Naive thymus-derived CD8-positive, alpha-beta T cell (primary cell): ENCODE measurements at regions not wholly inside any gene's neighbourhood (a gene's known extent, or its start where the extent isn't known, plus 50 kb on each side); places are given as distances from the start of the nearest gene placed in this dataset.

Experiments used
- ATAC-seq, 2 donors: fragments of 150-1000 bp; cut with Tn5 transposase in 1 of 2; sonication (Bioruptor Pico), chemical (Tn5 transposase) in 1 of 2; 1 replicate in 1 of 2; 2 replicates in 1 of 2; pipeline ENCODE4 v1.10.0; 2021; ENCODE audit warnings: mild to moderate bottlenecking in 2 of 2, moderate library complexity in 2 of 2
- POLR2A ChIA-PET: fragments of 350-600 bp; sonication (Branson Sonifier 250); formaldehyde crosslinking; loops from one replicate; lab custom pipeline; 2021; ENCODE audit warnings: antibody characterized with exemption; lab: Charles Lee
- DNase-seq, 10 donors: peaks; one replicate each; pipeline versions ENCODE4 v3.0.0 to v3.0.0-alpha.2; 2020 to 2022
- H3K27ac Mint-ChIP-seq, 10 donors: one replicate each; pipeline ENCODE4 v1.8.0; 2020 to 2022; ENCODE audit warnings: mild to moderate bottlenecking in 10 of 10, mixed read lengths in 10 of 10, moderate library complexity in 4 of 10, inconsistent platforms in 1 of 10
- H3K27me3 Mint-ChIP-seq, 5 donors: one replicate each; pipeline ENCODE4 v1.8.0; 2021 to 2022; ENCODE audit warnings: mixed read lengths in 5 of 5
- H3K36me3 Mint-ChIP-seq, 3 donors: one replicate each; pipeline ENCODE4 v1.8.0; 2020 to 2022; ENCODE audit warnings: mixed read lengths in 3 of 3, mild to moderate bottlenecking in 2 of 3, inconsistent platforms in 1 of 3
- H3K4me1 Mint-ChIP-seq, 4 donors: one replicate each; pipeline ENCODE4 v1.8.0; 2021 to 2022; ENCODE audit warnings: mixed read lengths in 4 of 4
- H3K4me3 Mint-ChIP-seq, 10 donors: one replicate each; pipeline ENCODE4 v1.8.0; 2020 to 2022; ENCODE audit warnings: mild to moderate bottlenecking in 10 of 10, mixed read lengths in 10 of 10, moderate library complexity in 6 of 10, inconsistent platforms in 1 of 10
- H3K9me3 Mint-ChIP-seq, 9 donors: one replicate each; pipeline ENCODE4 v1.8.0; 2020 to 2022; ENCODE audit warnings: mixed read lengths in 9 of 9, mild to moderate bottlenecking in 3 of 9, inconsistent platforms in 1 of 9, moderate library complexity in 1 of 9

- DNase-seq, result no peak
- Mint-ChIP-seq H3K4me1 (no peaks in the 10 kb centered on the region), H3K36me3 (no peaks in the 10 kb centered on the region), H3K27ac (no peak overlapping the region), H3K4me3 (no peak overlapping the region), H3K9me3 (peaks cover 0 to 4% (median 0%) of the 10 kb centered on the region in 9 donors), H3K27me3 (peaks cover 0 to 11% (median 2%) of the 10 kb centered on the region in 5 donors)
- POLR2A ChIA-PET, result no interaction called here
- no peak for ATAC-seq
These were observed 182.7 kb upstream of the SNX19 start for GRCh38 chr11:131099013-131099412.

GRCh38 chr11:131099746-131100145, 183.5 kb upstream of the SNX19 start:
- H3K9me3 Mint-ChIP-seq, result peaks cover 0 to 6% (median 0%) of the 10 kb centered on the region in 9 donors
- H3K36me3 Mint-ChIP-seq, result no peaks in the 10 kb centered on the region
- H3K27me3 Mint-ChIP-seq, result peaks cover 1 to 12% (median 4%) of the 10 kb centered on the region in 5 donors
- H3K27ac Mint-ChIP-seq, result no peak overlapping the region
- DNase-seq, result no peak
- no peak for ATAC-seq
- no peak overlapping the region for H3K4me3 Mint-ChIP-seq
- POLR2A ChIA-PET, result no interaction called here
- no peaks in the 10 kb centered on the region for H3K4me1 Mint-ChIP-seq

- ATAC-seq (no peak), DNase-seq (no peak)
- no peak overlapping the region for H3K27ac Mint-ChIP-seq
- no peak overlapping the region for H3K4me3 Mint-ChIP-seq
- no peaks in the 10 kb centered on the region for H3K4me1 Mint-ChIP-seq
- no peaks in the 10 kb centered on the region for H3K36me3 Mint-ChIP-seq
- POLR2A ChIA-PET, result no interaction called here
- peaks cover 0 to 9% (median 3%) of the 10 kb centered on the region in 5 donors for H3K27me3 Mint-ChIP-seq
- peaks cover 0 to 6% (median 0%) of the 10 kb centered on the region in 9 donors for H3K9me3 Mint-ChIP-seq
These were observed 192.5 kb upstream of the SNX19 start for GRCh38 chr11:131108760-131109159.

GRCh38 chr11:131109257-131109656, 193.0 kb upstream of the SNX19 start:
- Mint-ChIP-seq H3K27me3 (peaks cover 0 to 7% (median 1%) of the 10 kb centered on the region in 5 donors), H3K27ac (no peak overlapping the region), H3K4me1 (no peaks in the 10 kb centered on the region), H3K36me3 (no peaks in the 10 kb centered on the region), H3K9me3 (peaks cover 0 to 6% (median 0%) of the 10 kb centered on the region in 9 donors), H3K4me3 (no peak overlapping the region)
- ATAC-seq (no peak), DNase-seq (no peak)
- POLR2A ChIA-PET, result no interaction called here

GRCh38 chr11:131109790-131110189, 193.5 kb upstream of the SNX19 start:
- H3K27ac Mint-ChIP-seq, result no peak overlapping the region
- H3K36me3 Mint-ChIP-seq, result no peaks in the 10 kb centered on the region
- H3K27me3 Mint-ChIP-seq, result peaks cover 0 to 7% (median 0%) of the 10 kb centered on the region in 5 donors
- H3K4me3 Mint-ChIP-seq, result no peak overlapping the region
- DNase-seq, result no peak
- ATAC-seq, result no peak
- no peaks in the 10 kb centered on the region for H3K4me1 Mint-ChIP-seq
- H3K9me3 Mint-ChIP-seq, result peaks cover 0 to 4% (median 0%) of the 10 kb centered on the region in 9 donors
- POLR2A ChIA-PET, result no interaction called here

GRCh38 chr11:131111775-131112174, 195.5 kb upstream of the SNX19 start:
- Mint-ChIP-seq H3K36me3 (no peaks in the 10 kb centered on the region), H3K27ac (no peak overlapping the region), H3K4me1 (no peaks in the 10 kb centered on the region), H3K27me3 (peaks cover 0 to 10% (median 0%) of the 10 kb centered on the region in 5 donors), H3K4me3 (no peak overlapping the region), H3K9me3 (peaks cover 0 to 4% (median 0%) of the 10 kb centered on the region in 9 donors)
- DNase-seq, result no peak
- POLR2A ChIA-PET, result no interaction called here
- ATAC-seq, result no peak

- peaks cover 0 to 3% (median 0%) of the 10 kb centered on the region in 9 donors for H3K9me3 Mint-ChIP-seq
- DNase-seq (no peak), ATAC-seq (no peak)
- no peak overlapping the region for H3K4me3 Mint-ChIP-seq
- no peak overlapping the region for H3K27ac Mint-ChIP-seq
- H3K4me1 Mint-ChIP-seq, result no peaks in the 10 kb centered on the region
- peaks cover 0 to 10% (median 0%) of the 10 kb centered on the region in 5 donors for H3K27me3 Mint-ChIP-seq
- no peaks in the 10 kb centered on the region for H3K36me3 Mint-ChIP-seq
- POLR2A ChIA-PET, result no interaction called here
These were observed 202.0 kb upstream of the SNX19 start for GRCh38 chr11:131118247-131118646.

GRCh38 chr11:131121426-131122333, 205.4 kb upstream of the SNX19 start:
- H3K27ac Mint-ChIP-seq, result no peak overlapping the region
- H3K9me3 Mint-ChIP-seq, result peaks cover 0 to 16% (median 10%) of the 10 kb centered on the region in 9 donors
- peaks cover 0 to 3% (median 0%) of the 10 kb centered on the region in 5 donors for H3K27me3 Mint-ChIP-seq
- DNase-seq, result no peak
- H3K4me3 Mint-ChIP-seq, result no peak overlapping the region
- H3K36me3 Mint-ChIP-seq, result no peaks in the 10 kb centered on the region
- POLR2A ChIA-PET, result no interaction called here
- H3K4me1 Mint-ChIP-seq, result no peaks in the 10 kb centered on the region
- no peak for ATAC-seq

GRCh38 chr11:131122448-131122847, 206.2 kb upstream of the SNX19 start:
- DNase-seq (no peak), ATAC-seq (no peak)
- no peaks in the 10 kb centered on the region for H3K27me3 Mint-ChIP-seq
- no peak overlapping the region for H3K27ac Mint-ChIP-seq
- peaks cover 0 to 24% (median 15%) of the 10 kb centered on the region in 9 donors for H3K9me3 Mint-ChIP-seq
- POLR2A ChIA-PET, result no interaction called here
- no peaks in the 10 kb centered on the region for H3K4me1 Mint-ChIP-seq
- no peaks in the 10 kb centered on the region for H3K36me3 Mint-ChIP-seq
- H3K4me3 Mint-ChIP-seq, result no peak overlapping the region

GRCh38 chr11:131129474-131129873, 213.2 kb upstream of the SNX19 start:
- no peak for DNase-seq
- Mint-ChIP-seq H3K4me3 (no peak overlapping the region), H3K4me1 (no peaks in the 10 kb centered on the region), H3K9me3 (peaks cover 0 to 49% (median 20%) of the 10 kb centered on the region in 9 donors), H3K27ac (no peak overlapping the region), H3K27me3 (peaks cover 0 to 8% (median 0%) of the 10 kb centered on the region in 5 donors), H3K36me3 (peaks cover 0 to 5% (median 0%) of the 10 kb centered on the region in 3 donors)
- POLR2A ChIA-PET, result no interaction called here
- ATAC-seq, result no peak

GRCh38 chr11:131135611-131136010, 219.3 kb upstream of the SNX19 start:
- DNase-seq, result no peak
- H3K36me3 Mint-ChIP-seq, result no peaks in the 10 kb centered on the region
- peaks cover 0 to 10% (median 5%) of the 10 kb centered on the region in 5 donors for H3K27me3 Mint-ChIP-seq
- ATAC-seq, result no peak
- H3K27ac Mint-ChIP-seq, result no peak overlapping the region
- H3K4me1 Mint-ChIP-seq, result no peaks in the 10 kb centered on the region
- POLR2A ChIA-PET, result no interaction called here
- no peak overlapping the region for H3K4me3 Mint-ChIP-seq
- peaks cover 0 to 17% (median 2%) of the 10 kb centered on the region in 9 donors for H3K9me3 Mint-ChIP-seq

- Mint-ChIP-seq H3K4me1 (no peaks in the 10 kb centered on the region), H3K27me3 (peaks cover 0 to 10% (median 5%) of the 10 kb centered on the region in 5 donors), H3K4me3 (no peak overlapping the region), H3K27ac (peak overlapping the region in 1 of 10 donors; percentile 20), H3K9me3 (peaks cover 0 to 10% (median 2%) of the 10 kb centered on the region in 9 donors), H3K36me3 (no peaks in the 10 kb centered on the region)
- POLR2A ChIA-PET, result no interaction called here
- DNase-seq (no peak), ATAC-seq (no peak)
These were observed 220.2 kb upstream of the SNX19 start for GRCh38 chr11:131136486-131136885.

- ATAC-seq (no peak), DNase-seq (no peak)
- Mint-ChIP-seq H3K9me3 (peaks cover 0 to 7% (median 2%) of the 10 kb centered on the region in 9 donors), H3K4me1 (no peaks in the 10 kb centered on the region), H3K27ac (no peak overlapping the region), H3K27me3 (peaks cover 0 to 10% (median 5%) of the 10 kb centered on the region in 5 donors), H3K36me3 (no peaks in the 10 kb centered on the region), H3K4me3 (no peak overlapping the region)
- POLR2A ChIA-PET, result no interaction called here
These were observed 220.8 kb upstream of the SNX19 start for GRCh38 chr11:131137046-131137445.
